Stimulated activated CD4-positive, alpha-beta T cell treated with anti-CD3 and anti-CD28 coated beads, Interleukin-4, amount 100 ng/mL, for 24 hours (primary cell): ENCODE measurements at regions not wholly inside any gene's neighbourhood (a gene's known extent, or its start where the extent isn't known, plus 50 kb on each side); places are given as distances from the start of the nearest gene placed in this dataset.
"Not testable (repeated sequence)": the region's sequence is repeated elsewhere in the genome, so short reads cannot be mapped to it uniquely, and the experiment has no call there.

Experiments used
- DNase-seq: peaks from one replicate; pipeline ENCODE4 v3.0.0-alpha.2; 2020

DNA sequence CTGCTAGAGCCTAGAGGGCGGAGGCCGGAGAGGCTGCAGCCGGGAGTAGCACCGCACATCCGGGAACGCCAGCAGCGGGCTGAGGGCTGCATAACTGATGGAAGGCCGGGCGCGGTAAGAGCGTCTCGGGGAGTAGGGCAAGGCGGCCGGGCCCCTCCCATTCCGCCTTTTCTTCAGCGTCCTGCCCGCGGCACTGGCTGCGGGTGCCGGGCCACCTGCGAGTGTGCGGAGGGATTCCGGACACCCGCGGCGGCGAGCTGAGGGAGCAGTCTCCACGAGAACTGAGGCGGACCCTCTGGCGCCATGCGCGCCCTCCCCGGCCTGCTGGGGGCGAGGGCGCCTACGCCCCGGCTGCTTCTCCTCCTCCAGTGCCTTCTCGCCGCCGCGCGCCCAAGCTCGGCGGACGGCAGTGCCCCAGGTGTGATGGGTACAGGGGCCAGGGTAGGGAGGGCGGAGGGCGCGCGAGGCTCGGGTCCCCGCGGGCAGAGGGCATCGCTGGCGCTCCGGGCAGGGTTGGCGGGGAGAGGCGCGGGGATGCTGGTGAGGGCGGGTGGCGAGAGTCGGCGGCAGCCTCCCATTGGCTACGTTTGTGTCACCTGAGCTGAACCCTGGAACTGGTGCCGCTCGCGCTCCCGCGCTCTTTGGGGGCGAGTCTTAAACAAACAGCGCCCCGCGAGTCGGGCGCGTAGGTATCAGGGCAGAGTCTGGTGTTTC lies 334.4 kb downstream of the SRGAP2C start:
- peak; percentile 84 for DNase-seq

DNA sequence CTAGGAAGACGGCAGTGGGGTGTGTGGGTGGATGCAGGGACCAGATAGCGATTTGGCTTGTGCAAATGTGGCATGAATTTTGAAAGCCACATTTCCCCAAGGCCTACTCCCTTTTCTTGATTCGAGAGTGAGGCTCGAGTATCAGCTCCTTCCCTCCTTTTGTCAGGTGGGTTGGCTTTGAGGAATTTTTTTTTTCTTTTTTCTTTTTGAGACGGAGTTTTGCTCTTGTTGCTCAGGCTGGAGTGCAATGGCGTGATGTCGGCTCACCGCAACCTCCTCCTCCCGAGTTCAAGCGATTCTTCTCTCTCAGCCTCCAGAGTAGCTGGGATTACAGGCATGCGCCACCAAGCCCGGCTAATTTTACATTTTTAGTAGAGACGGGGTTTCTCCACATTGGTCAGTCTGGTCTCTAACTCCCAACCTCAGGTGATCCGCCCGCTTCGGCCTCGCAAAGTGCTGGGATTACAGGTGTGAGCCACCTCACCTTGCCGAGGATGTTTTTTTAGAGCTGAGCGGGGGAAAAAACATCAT lies 335.0 kb downstream of the SRGAP2C start:
- DNase-seq, result not testable (repeated sequence)

DNA sequence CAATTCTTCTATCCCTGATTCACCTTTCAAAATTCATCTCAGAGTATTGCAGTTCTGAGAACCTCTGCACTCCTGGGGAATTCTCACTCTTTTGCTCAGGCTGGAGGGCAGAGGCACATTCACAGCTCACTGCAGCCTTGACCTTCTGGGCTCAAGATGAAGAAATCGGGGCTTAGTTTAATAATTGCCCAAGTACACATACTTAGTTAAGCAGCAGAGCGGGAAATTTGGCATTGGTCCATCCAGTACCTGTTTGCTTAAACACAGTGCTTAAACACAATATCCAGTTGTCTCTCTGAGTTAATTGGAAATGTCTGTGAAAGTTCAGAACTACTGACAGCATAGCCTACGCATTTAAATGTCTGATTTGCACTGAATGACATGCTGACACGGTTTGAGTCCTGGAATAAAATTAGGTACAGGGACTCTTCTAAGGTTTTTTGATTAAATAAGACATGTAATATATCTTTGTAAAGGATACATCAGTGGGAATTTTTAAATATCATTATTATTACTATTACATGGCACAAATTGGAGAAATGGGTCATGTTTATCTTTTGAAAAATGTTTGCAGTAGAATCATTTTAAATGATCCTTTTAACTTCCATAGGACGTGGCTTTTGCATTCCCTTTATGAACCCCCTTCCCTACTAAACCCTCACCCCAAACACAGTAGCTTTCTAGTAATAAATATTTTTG lies 337.4 kb downstream of the SRGAP2C start:
- DNase-seq, result no peak

DNA sequence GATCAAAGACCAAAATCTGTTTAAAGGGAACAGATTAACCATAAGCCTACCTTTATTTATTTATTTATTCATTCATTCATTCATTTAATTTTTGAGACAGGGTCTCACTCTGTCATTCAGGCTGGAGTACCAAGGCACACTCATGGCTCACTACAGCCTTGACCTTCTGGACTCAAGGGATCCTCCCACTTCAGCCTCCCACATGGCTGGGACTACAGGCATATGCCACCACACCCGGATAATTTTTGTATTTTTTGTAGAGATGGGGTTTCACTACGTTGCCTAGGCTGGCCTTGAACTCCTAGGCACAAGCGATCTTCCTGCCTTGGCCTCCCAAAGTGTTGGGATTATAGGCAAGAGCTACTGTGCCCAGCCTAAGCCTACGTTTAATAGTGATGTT lies 338.3 kb downstream of the SRGAP2C start:
- DNase-seq, result not testable (repeated sequence)

DNA sequence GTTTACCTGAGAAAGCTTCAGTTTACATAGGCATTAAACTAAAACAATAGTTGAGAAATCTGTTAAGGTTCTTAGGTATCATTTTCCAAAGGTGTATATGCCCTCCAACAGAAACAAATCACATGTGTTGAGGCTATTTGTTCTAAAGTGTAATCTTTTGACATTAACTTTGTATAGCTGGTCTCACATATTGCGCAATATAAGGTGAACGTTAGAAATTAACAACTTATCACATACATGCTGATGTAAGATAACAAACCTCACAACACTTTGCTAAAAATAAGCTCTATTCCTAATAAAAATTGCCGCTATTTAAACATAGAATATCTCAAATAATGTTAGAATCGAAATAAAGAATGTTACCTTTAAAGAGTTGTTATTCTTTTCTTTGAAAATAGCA lies 340.6 kb downstream of the SRGAP2C start:
- no peak for DNase-seq

DNA sequence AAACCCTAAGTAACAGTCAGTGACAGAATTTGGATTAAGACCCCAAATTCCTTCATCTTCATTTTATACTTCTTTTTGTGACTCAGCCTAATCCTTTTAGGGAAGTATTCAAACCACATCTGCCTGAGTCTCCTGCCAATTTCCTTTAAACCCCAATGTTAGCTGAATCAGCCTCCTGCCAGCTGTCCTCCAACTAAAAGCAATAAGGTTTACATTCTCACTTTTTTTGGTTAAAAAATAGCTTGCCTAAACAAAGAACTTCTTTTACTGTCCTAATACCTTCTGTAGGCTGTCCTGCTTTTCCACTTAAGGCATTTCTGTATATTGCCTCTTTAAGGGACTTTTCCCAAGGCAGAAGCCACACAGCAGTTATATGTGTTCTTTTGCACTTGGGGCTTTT lies 344.2 kb downstream of the SRGAP2C start:
- DNase-seq, result not testable (repeated sequence)

DNA sequence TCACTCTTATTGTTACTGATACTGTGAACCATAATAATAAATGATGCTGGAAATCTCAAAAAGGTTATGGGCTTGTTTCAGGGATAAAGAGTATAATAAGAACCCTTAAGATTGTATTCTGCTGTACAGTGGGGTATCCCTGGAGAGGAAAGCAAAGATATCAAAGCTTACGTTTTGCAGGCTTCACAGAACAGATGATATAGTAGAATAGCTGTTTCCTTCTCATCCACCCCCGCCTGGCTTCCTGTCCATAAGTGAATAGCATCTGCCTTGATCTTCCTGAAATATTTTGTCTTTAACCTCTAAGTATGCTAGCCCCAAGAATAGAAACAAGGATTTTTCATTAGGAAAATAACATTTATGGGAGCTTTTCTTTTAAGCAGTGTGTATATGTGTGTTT lies 345.3 kb downstream of the SRGAP2C start:
- not testable (repeated sequence) for DNase-seq

DNA sequence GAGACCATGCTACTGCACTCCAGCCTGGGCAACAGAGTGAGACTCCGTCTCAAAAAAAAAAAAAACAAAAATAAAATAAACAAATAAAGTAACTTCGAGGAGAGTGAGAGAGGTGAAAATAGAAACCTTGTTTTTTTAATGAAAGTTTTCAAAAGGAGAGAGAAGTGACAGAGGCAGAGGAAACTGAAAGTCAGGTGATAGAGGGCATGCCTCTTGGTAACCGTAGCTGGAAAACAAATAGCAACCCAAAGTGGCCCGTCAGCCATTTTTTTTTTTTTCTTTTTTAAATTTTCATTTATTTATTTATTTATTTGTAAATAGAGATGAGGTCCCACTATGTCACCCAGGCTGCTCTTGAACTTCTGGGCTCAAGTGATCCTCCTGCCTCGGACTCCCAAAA lies 347.0 kb downstream of the SRGAP2C start:
- not testable (repeated sequence) for DNase-seq

DNA sequence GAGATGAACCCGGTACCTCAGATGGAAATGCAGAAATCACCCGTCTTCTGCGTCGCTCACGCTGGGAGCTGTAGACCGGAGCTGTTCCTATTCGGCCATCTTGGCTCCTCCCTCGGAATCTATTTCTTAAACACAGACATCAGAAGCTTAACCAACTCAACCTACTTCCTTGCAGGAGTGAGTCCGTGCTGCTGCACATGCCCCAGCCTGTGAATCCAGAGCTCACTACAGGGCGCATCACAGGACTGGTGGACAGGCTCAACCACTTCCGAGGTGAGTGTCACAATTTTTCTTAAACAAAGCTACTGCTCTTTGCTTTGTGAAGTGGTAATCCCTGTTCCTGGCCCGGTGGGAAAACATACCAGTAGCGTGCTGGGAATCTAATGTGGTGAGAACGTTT lies 353.4 kb downstream of the SRGAP2C start:
- DNase-seq, result not testable (repeated sequence)

DNA sequence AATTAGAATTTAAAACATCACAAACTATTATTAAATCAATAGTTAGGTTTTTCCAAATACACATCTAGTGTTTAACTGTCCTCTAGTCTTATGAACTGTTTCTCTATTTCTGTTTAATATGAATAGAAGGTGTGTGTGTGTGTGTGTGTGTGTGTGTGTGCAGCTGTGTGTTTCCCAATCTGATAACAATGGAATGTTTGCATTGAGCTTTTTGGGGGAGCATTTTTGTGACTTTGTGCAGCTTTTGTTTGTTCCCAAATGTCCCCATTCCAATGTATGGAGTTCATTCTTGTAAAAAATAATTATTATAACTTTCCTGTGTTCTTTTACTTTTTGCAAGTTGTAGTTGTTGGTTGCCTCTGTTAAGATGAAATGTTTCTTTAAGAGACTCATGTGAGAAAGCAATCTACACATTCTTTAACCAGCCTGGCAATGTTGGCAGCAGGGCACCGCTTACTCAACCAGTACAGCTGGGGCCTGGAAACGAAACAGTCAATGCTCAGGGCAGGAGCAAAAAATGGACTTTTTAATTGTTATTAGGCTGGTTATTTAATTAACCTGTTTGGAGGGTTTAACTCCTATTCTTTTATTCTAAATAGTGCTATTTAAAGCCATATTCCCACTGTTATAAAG lies 354.3 kb downstream of the SRGAP2C start:
- no peak for DNase-seq

DNA sequence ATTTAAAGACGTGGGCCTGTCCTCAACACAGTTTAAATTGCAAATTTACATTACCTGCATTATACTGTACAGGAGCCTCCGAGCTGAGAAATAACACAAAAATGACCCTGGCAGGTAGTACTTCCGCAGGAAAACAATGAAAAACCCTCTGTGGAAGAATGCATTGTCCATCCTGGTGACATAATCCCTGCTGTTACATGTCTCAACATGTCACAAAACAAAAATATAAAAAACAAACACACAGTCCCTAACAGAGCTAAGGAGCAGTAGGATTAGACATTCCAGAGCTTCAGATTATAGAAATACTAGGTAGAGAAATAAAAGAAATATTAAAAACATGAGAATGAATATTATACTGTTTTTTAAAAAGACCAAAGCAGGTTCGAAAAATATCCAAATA lies 359.2 kb downstream of the SRGAP2C start:
- not testable (repeated sequence) for DNase-seq

DNA sequence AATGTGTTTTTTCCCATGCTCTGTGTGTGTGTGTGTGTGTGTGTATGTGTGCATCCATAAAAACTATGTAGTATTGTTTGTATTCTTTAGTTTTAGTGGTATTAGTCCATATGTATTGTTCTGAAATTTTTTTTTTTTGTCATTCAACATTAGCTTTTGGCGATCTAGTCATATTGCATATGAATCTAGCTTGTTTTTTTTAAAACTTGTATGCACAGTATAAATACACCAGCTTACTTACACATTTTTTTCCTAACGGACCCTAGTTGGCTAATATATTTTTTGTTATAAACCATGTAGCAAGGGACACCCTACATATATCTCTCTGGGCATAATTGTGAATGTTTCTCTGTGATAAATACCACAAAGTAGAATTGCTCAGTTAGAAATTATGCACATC lies 359.7 kb downstream of the SRGAP2C start:
- DNase-seq, result no peak

DNA sequence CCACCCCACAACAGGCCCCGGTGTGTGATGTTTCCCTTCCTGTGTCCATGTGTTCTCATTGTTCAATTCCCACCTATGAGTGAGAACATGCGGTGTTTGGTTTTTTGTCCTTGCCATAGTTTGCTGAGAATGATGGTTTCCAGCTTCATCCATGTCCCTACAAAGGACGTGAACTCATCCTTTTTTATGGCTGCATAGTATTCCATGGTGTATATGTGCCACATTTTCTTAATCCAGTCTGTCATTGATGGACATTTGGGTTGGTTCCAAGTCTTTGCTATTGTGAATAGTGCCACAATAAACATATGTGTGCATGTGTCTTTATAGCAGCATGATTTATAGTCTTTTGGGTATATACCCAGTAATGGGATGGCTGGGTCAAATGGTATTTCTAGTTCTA lies 361.1 kb downstream of the SRGAP2C start:
- DNase-seq, result not testable (repeated sequence)

DNA sequence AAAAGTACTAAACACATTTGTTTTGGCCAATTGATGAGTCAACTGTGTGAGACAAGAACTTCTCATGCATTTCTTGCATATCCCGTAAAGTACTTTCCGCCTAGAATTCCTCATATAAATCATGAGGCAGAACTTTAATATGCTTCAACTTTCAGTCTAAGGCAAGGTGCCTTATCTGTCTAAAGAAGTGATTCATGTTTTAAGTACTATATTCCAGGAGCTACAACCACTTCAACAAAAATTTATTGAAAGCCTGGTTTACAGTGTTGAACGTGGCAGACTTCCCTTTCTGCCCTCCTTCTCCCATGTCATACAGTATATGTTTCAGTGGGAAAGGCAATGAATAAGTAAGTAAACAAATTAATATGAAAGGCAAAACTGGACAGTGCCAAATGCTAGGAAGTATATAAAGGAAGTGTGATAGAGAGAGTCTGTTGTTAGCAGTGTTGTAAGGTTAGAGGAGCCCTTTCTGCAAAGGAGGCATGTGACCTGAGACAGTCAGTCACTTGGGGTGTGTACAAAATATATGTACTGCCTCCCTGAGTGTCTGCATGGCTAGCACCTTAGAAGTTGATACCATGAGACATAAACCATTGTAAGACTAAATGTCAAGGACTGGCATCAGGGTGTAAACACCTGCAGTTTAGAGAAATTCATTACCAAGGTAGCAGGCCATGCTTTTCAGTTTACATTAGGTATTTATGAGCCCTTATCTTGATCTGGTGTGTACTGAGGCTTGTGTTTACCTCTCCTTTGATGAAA lies 362.2 kb downstream of the SRGAP2C start:
- DNase-seq, result no peak

DNA sequence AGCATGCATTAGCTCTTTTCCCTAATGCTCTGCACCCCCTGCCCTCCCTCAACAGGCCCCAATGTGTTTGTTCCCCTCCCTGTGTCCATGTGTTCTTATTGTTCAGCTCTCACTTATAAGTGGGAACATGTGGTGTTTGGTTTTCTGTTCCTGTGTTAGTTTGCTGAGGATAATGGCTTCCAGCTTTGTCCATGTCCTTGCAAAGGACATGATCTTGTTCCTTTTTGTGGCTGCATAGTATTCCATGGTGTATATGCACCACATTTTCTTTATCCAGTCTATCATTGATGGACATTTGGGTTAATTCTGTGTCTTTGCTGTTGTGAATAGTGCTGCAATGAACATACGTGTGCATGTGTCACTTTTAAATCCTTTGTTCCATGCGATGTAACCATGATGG lies 363.0 kb downstream of the SRGAP2C start:
- DNase-seq, result not testable (repeated sequence)

DNA sequence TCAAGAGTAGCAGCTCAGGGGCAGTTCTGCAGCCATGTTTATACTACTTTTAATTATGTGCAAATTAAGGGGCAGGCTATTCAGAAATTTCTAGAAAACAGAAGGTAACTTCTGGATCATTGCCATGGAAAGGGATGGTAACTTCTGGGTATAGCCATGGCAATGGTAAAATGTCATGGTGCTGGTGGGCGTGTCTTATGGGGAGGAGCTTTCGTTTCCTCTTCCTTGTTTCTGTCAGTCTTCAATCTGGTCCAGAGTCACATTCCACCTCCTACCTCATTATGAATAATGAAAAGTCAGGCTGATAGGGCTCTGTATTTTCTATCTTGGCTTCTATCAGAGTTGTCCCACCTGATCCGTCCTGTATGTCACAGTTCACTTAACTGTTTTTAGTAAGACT lies 366.0 kb downstream of the SRGAP2C start:
- not testable (repeated sequence) for DNase-seq

DNA sequence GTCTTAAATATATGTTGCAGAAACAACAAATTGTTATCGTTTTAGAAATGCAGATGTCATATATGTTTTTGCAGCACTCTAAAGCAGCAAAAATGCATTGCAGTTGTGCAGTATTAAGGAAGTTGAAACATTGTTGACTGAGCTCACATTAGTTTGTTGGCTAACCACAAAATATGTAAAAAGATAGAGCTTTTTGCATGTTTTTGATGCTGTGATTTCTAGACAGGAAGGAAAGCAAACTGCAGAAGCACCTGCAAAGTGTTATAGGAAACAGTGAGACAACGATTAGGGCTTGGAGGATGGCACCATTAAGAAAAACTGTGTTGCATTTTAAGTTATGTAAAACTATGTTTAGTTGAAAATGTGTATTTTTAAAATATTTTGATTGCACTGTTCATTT lies 366.7 kb downstream of the SRGAP2C start:
- not testable (repeated sequence) for DNase-seq

DNA sequence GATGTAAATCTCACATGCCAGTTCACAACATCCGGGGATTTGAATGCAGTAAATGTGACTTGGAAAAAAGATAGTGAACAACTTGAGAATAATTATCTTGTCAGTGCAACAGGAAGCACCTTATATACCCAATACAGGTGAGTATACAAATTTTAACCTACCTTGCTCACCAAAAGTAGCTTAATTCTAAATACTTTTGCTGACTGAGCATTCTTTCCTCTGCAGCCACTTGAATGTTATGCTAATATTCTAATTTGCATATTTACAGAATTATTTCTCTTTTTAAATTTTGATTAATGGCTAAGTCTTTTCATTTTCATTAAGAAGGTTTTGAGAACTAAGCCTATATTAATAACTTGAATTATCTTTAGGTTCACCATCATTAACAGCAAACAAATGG lies 371.8 kb downstream of the SRGAP2C start:
- DNase-seq, result not testable (repeated sequence)

DNA sequence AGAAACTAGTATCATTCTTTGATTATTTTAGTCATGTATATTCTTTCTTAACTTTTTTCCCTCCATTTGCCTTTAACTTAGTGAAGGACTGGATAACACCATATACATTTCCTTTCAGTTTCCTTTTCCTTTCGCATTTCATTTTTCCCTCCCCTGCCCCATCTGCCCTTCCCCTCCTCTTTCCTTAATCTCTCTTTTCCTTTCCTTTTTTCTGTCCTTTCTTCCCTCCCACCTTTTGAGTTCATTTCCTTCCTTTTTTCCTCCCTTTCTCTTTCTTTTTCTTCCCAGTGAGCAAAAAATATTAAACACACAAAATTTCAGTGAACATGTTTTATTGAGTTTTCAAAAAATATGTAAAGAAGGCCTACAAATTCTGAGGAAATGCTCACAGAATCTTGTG lies 373.3 kb downstream of the SRGAP2C start:
- DNase-seq, result not testable (repeated sequence)

DNA sequence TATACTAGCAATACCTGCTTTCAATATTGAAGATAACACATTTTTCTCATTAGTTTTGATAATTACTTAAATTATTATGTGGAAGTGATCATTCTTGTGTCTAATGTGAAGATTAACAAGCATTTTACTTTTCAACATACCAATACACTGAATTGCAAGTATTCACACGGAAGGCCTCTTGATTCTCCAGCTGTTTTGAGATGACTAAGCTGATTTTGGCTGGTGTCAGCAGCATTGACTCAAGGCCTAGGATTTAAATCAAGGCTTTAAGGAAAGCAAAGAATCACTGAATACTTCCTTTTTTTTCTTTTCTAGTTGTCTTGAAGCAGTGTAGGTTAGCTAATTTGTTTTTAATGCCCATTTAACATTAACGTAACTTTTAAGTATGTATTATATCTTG lies 373.7 kb downstream of the SRGAP2C start:
- DNase-seq, result no peak

DNA sequence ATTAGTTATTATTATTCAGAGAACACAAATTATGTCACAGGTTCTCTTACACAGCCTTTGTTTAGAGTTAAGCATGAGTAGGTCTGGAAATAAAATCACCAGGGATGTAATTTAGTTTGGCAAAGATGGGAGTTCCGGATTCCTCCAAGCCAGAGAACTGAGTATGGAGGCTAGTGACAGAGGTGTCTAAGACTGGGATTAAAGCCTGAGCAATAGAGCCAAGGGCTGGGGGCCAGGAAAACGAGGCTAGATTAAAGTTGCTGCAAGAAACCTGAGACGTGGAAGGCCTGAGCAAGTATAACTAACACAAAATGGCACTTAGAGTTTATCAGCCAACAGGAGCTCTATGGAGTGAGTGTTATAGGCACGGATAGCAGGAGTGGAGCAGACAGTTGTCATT lies 381.6 kb downstream of the SRGAP2C start:
- no peak for DNase-seq

DNA sequence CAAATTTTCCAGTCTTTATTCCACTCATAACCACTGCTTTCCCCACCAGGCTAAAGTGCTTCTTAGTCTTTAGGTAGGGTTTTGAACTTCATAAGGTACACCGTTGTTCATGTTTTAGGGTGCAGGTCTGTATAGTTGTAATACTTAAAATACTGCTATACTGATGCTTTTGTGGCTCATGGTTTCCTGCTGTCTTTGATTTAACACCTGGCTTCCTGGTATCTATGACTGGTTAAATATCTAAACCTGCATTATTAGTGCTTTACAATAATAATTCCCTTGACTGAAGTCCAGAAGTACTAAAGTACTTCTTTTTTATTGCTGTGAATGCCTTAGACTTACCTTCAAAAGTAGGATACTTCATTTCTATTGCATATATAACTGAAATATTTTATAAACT lies 384.7 kb downstream of the SRGAP2C start:
- DNase-seq, result no peak

DNA sequence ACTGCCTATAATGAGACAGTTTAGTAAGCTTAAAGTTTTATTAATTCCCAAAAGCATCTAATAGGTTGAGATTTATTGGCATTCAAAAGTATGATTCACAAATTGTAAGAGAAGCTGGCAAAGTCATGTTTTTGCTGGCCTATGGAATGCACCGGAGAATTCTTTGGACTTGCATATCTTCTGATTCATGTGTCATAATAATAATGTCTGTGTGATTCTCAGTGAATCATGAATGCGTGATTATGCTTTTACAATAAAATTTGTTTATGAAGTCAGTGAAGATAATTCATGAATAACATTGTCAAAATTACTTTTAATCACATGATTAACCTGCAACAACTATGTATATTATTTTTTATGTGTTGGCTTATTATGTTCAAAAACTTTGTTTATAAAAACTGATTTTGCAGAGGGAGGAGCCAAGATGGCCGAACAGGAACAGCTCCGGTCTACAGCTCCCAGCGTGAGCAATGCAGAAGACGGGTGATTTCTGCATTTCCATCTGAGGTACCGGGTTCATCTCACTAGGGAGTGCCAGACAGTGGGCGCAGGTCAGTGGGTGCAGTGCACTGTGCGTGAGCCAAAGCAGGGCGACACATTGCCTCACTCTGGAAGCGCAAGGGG lies 389.2 kb downstream of the SRGAP2C start:
- DNase-seq, result not testable (repeated sequence)
